HG03354 (cell line): ENCODE measurements at regions not wholly inside any gene's neighbourhood (a gene's known extent, or its start where the extent isn't known, plus 50 kb on each side); places are given as distances from the start of the nearest gene placed in this dataset.

Experiments
- ATAC-seq: cut with Tn5 transposase; IDR thresholded peaks from one replicate; pipeline ENCODE4 v1.9.1; 2021; ENCODE audit warnings: mild to moderate bottlenecking; ENCODE audit not compliant: unreplicated experiment, poor library complexity, severe bottlenecking

- ATAC-seq = no peak
These were observed 1074.9 kb downstream of the TDRD15 start for GRCh38 chr2:22198381-22199283.

GRCh38 chr2:22199994-22200393, 1076.2 kb downstream of the TDRD15 start:
- ATAC-seq = no peak

GRCh38 chr2:22209545-22209944, 1085.8 kb downstream of the TDRD15 start:
- no peak for ATAC-seq

GRCh38 chr2:22213237-22213636, 1089.5 kb downstream of the TDRD15 start:
- ATAC-seq = no peak

- no peak for ATAC-seq
These were observed 1091.7 kb downstream of the TDRD15 start for GRCh38 chr2:22215517-22215916.

GRCh38 chr2:22217881-22218280, 1094.1 kb downstream of the TDRD15 start:
- ATAC-seq = no peak

GRCh38 chr2:22221006-22221405, 1097.2 kb downstream of the TDRD15 start:
- ATAC-seq = no peak

- no peak for ATAC-seq
These were observed 1115.2 kb downstream of the TDRD15 start for GRCh38 chr2:22238967-22239366.

- no peak for ATAC-seq
These were observed 1123.7 kb downstream of the TDRD15 start for GRCh38 chr2:22247466-22247865.

- ATAC-seq = no peak
These were observed 1125.1 kb downstream of the TDRD15 start for GRCh38 chr2:22248851-22249250.

GRCh38 chr2:22253171-22253570, 1129.4 kb downstream of the TDRD15 start:
- ATAC-seq = no peak

- no peak for ATAC-seq
These were observed 1123.8 kb upstream of the KLHL29 start for GRCh38 chr2:22261165-22261564.

- no peak for ATAC-seq
These were observed 1114.6 kb upstream of the KLHL29 start for GRCh38 chr2:22270341-22270740.

- ATAC-seq = no peak
These were observed 1111.1 kb upstream of the KLHL29 start for GRCh38 chr2:22273853-22274252.

GRCh38 chr2:22274661-22275060, 1110.3 kb upstream of the KLHL29 start:
- no peak for ATAC-seq

- no peak for ATAC-seq
These were observed 1108.3 kb upstream of the KLHL29 start for GRCh38 chr2:22276696-22277095.

- ATAC-seq = no peak
These were observed 1105.4 kb upstream of the KLHL29 start for GRCh38 chr2:22279541-22279940.

- no peak for ATAC-seq
These were observed 1103.9 kb upstream of the KLHL29 start for GRCh38 chr2:22281033-22281432.

- no peak for ATAC-seq
These were observed 1102.8 kb upstream of the KLHL29 start for GRCh38 chr2:22282220-22282619.

- no peak for ATAC-seq
These were observed 1102.1 kb upstream of the KLHL29 start for GRCh38 chr2:22282916-22283315.

GRCh38 chr2:22283436-22283835, 1101.5 kb upstream of the KLHL29 start:
- no peak for ATAC-seq

- ATAC-seq = no peak
These were observed 1094.7 kb upstream of the KLHL29 start for GRCh38 chr2:22290302-22290701.
